OCI-LY3 (cell line): ENCODE measurements at regions not wholly inside any gene's neighbourhood (a gene's known extent, or its start where the extent isn't known, plus 50 kb on each side); places are given as distances from the start of the nearest gene placed in this dataset.

ENCODE experiments used
- H2AFZ ChIP-seq: fragments of 200-600, 300-600 bp; shearing (Covaris generic); 2 replicates; pipeline ENCODE4 v1.6.0; 2014; ENCODE audit warnings: antibody characterized with exemption, low read depth, low read length
- H3K27ac ChIP-seq: fragments of 200-600, 300-600 bp; sonication (generic); 2 replicates; pipeline ENCODE4 v1.5.1; 2014; ENCODE audit warnings: mild to moderate bottlenecking, low read length, moderate library complexity, mixed read lengths
- H3K27me3 ChIP-seq: fragments of 200-600, 300-600 bp; sonication (generic); 2 replicates; pipeline ENCODE4 v1.6.1; 2014; ENCODE audit warnings: low read depth, low read length, mixed read lengths
- H3K36me3 ChIP-seq: fragments of 200-600, 300-600 bp; sonication (generic); replicated peaks from 2 replicates; pipeline ENCODE3; 2014; ENCODE audit warnings: low read depth, low read length, mixed read lengths
- H3K4me1 ChIP-seq: fragments of 300-600, 200-600 bp; sonication (generic); 2 replicates; pipeline ENCODE4 v1.6.1; 2014; ENCODE audit warnings: low read length, mixed read lengths
- H3K4me2 ChIP-seq: fragments of 200-600, 300-600 bp; sonication (generic); 2 replicates; pipeline ENCODE4 v1.6.1; 2014; ENCODE audit warnings: low read length, mixed read lengths
- H3K4me3 ChIP-seq: fragments of 300-600, 200-600 bp; sonication (generic); 2 replicates; pipeline ENCODE4 v1.5.1; 2014; ENCODE audit warnings: antibody characterized with exemption, mild to moderate bottlenecking, low read length, moderate library complexity
- H3K79me2 ChIP-seq: fragments of 300-600, 200-600 bp; shearing (Covaris generic); 2 replicates; pipeline ENCODE4 v1.6.1; 2014; ENCODE audit warnings: mild to moderate bottlenecking, low read length, mixed read lengths
- H3K9ac ChIP-seq: fragments of 300-600, 200-600 bp; shearing (Covaris generic); 2 replicates; pipeline ENCODE4 v1.6.0; 2014; ENCODE audit warnings: mild to moderate bottlenecking, low read length, moderate library complexity
- H3K9me3 ChIP-seq: fragments of 200-600, 300-600 bp; shearing (Covaris generic); 2 replicates; pipeline ENCODE4 v1.6.1; 2014; ENCODE audit warnings: low read length, mixed read lengths; ENCODE audit not compliant: insufficient read depth
- H4K20me1 ChIP-seq: fragments of 200-600, 300-600 bp; sonication (generic); 2 replicates; pipeline ENCODE4 v1.6.1; 2016; ENCODE audit warnings: low read length, mixed read lengths; ENCODE audit not compliant: insufficient read depth
- CTCF ChIP-seq: fragments of 200-600, 300-600 bp; sonication (generic); IDR thresholded peaks from 2 replicates; pipeline ENCODE4 v1.5.1; 2014; ENCODE audit warnings: antibody characterized with exemption, low read length, low read depth
- EZH2phosphoT487 ChIP-seq: fragments of 200-600 bp; shearing (Covaris generic); IDR thresholded peaks from 2 replicates; pipeline ENCODE4 v1.6.1; 2018; ENCODE audit warnings: antibody characterized with exemption, mixed run types, low read depth

GRCh38 chr5:115433918-115434317 lies 110.7 kb downstream of the FEM1C start:
- no peaks in the 10 kb centered on the region for H3K79me2 ChIP-seq
- no peak overlapping the region for H3K9ac ChIP-seq
- TF ChIP-seq CTCF (no peak), EZH2phosphoT487 (no peak)
- no peak overlapping the region for H3K4me2 ChIP-seq
- no peak overlapping the region for H3K4me3 ChIP-seq
- H3K36me3 ChIP-seq, result no peaks in the 10 kb centered on the region
- H3K27me3 ChIP-seq, result no peaks in the 10 kb centered on the region
- H3K27ac ChIP-seq, result no peak overlapping the region
- H2AFZ ChIP-seq, result no peak overlapping the region
- no peaks in the 10 kb centered on the region for H3K9me3 ChIP-seq
- no peaks in the 10 kb centered on the region for H4K20me1 ChIP-seq
- H3K4me1 ChIP-seq, result no peaks in the 10 kb centered on the region

DNA sequence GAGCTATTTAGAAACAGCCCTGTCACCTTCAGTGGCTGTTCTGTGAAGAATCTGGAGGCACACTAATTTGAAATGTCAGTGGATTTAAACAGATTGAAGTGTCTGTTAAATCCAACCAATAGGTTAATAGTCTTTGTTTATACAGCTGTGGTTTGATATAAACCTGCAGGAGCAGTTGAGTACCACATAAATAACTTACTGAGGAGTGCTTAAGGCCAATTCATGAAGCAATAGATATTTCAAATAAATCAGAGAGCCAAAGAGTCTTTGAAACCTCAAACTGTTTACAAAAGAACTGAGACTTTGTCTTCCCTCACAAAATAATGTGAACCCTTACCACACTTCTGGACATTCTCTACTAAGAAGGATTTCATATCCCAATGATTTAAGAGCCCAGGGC lies 111.9 kb downstream of the FEM1C start:
- H3K9ac ChIP-seq, result no peak overlapping the region
- no peaks in the 10 kb centered on the region for H3K79me2 ChIP-seq
- no peaks in the 10 kb centered on the region for H4K20me1 ChIP-seq
- no peak overlapping the region for H3K4me2 ChIP-seq
- TF ChIP-seq CTCF (no peak), EZH2phosphoT487 (no peak)
- H3K27ac ChIP-seq, result no peak overlapping the region
- no peak overlapping the region for H2AFZ ChIP-seq
- no peak overlapping the region for H3K4me3 ChIP-seq
- no peaks in the 10 kb centered on the region for H3K36me3 ChIP-seq
- no peaks in the 10 kb centered on the region for H3K27me3 ChIP-seq
- no peaks in the 10 kb centered on the region for H3K9me3 ChIP-seq
- H3K4me1 ChIP-seq, result no peaks in the 10 kb centered on the region

- no peaks in the 10 kb centered on the region for H3K79me2 ChIP-seq
- H3K4me3 ChIP-seq, result no peak overlapping the region
- H3K9me3 ChIP-seq, result no peaks in the 10 kb centered on the region
- no peak overlapping the region for H3K27ac ChIP-seq
- no peaks in the 10 kb centered on the region for H3K27me3 ChIP-seq
- no peaks in the 10 kb centered on the region for H4K20me1 ChIP-seq
- no peak overlapping the region for H3K9ac ChIP-seq
- no peak overlapping the region for H2AFZ ChIP-seq
- no peak overlapping the region for H3K4me2 ChIP-seq
- H3K4me1 ChIP-seq, result no peaks in the 10 kb centered on the region
- TF ChIP-seq CTCF (no peak), EZH2phosphoT487 (no peak)
- no peaks in the 10 kb centered on the region for H3K36me3 ChIP-seq
Measured at GRCh38 chr5:115431116-115431515, 113.5 kb downstream of the FEM1C start.

GRCh38 chr5:115430374-115430773 lies 114.2 kb downstream of the FEM1C start:
- no peaks in the 10 kb centered on the region for H3K36me3 ChIP-seq
- no peaks in the 10 kb centered on the region for H3K27me3 ChIP-seq
- no peaks in the 10 kb centered on the region for H4K20me1 ChIP-seq
- no peak overlapping the region for H3K9ac ChIP-seq
- no peaks in the 10 kb centered on the region for H3K9me3 ChIP-seq
- no peaks in the 10 kb centered on the region for H3K4me1 ChIP-seq
- no peak overlapping the region for H3K27ac ChIP-seq
- H3K4me2 ChIP-seq, result no peak overlapping the region
- H2AFZ ChIP-seq, result no peak overlapping the region
- no peak overlapping the region for H3K4me3 ChIP-seq
- TF ChIP-seq CTCF (no peak), EZH2phosphoT487 (no peak)
- H3K79me2 ChIP-seq, result no peaks in the 10 kb centered on the region
